ENCODE measurements at regions not wholly inside any gene's neighbourhood (a gene's known extent, or its start where the extent isn't known, plus 50 kb on each side); places are given as distances from the start of the nearest gene placed in this dataset.

- no peak overlapping the region for H3K27ac ChIP-seq (ENCODE audit: extremely low read depth, low read depth, low read length)
- H3K4me3 ChIP-seq (ENCODE audit: low read depth, low read length), result no peak overlapping the region
- no peaks in the 10 kb centered on the region for H3K4me1 ChIP-seq (ENCODE audit: control insufficient read depth, insufficient read depth, low read length)
- CTCF ChIA-PET, result no interaction called here
- TF ChIP-seq, protein P1, sequence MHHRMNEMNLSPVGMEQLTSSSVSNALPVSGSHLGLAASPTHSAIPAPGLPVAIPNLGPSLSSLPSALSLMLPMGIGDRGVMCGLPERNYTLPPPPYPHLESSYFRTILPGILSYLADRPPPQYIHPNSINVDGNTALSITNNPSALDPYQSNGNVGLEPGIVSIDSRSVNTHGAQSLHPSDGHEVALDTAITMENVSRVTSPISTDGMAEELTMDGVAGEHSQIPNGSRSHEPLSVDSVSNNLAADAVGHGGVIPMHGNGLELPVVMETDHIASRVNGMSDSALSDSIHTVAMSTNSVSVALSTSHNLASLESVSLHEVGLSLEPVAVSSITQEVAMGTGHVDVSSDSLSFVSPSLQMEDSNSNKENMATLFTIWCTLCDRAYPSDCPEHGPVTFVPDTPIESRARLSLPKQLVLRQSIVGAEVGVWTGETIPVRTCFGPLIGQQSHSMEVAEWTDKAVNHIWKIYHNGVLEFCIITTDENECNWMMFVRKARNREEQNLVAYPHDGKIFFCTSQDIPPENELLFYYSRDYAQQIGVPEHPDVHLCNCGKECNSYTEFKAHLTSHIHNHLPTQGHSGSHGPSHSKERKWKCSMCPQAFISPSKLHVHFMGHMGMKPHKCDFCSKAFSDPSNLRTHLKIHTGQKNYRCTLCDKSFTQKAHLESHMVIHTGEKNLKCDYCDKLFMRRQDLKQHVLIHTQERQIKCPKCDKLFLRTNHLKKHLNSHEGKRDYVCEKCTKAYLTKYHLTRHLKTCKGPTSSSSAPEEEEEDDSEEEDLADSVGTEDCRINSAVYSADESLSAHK (tag by site-specific recombination; IDR thresholded peaks at IDR 0.05), result no peak
- no peak for TF ChIP-seq ZNF704 (tag by site-specific recombination; IDR thresholded peaks at IDR 0.05)
- TF ChIP-seq ZNF600 (tag by site-specific recombination; IDR thresholded peaks at IDR 0.05), result no peak
- TF ChIP-seq ZNF843 (tag by site-specific recombination; IDR thresholded peaks at IDR 0.05), result no peak
- TF ChIP-seq, protein P2, sequence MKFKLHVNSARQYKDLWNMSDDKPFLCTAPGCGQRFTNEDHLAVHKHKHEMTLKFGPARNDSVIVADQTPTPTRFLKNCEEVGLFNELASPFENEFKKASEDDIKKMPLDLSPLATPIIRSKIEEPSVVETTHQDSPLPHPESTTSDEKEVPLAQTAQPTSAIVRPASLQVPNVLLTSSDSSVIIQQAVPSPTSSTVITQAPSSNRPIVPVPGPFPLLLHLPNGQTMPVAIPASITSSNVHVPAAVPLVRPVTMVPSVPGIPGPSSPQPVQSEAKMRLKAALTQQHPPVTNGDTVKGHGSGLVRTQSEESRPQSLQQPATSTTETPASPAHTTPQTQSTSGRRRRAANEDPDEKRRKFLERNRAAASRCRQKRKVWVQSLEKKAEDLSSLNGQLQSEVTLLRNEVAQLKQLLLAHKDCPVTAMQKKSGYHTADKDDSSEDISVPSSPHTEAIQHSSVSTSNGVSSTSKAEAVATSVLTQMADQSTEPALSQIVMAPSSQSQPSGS (tag by site-specific recombination; IDR thresholded peaks at IDR 0.05; ENCODE audit: low read depth), result no peak
- TF ChIP-seq ZNF324 (tag by site-specific recombination; IDR thresholded peaks at IDR 0.05), result no peak
- no peak for TF ChIP-seq ZNF132 (tag by site-specific recombination; IDR thresholded peaks at IDR 0.05; ENCODE audit: borderline replicate concordance)
- no peak for TF ChIP-seq PRDM2 (tag by site-specific recombination; IDR thresholded peaks at IDR 0.05; ENCODE audit: borderline replicate concordance)
- no peak for TF ChIP-seq ZXDB (tag by site-specific recombination; IDR thresholded peaks at IDR 0.05)
- no peak for TF ChIP-seq ZNF37A (tag by site-specific recombination; IDR thresholded peaks at IDR 0.05)
- TF ChIP-seq KLF1 (tag by site-specific recombination; IDR thresholded peaks at IDR 0.05), result no peak
- no peak for TF ChIP-seq ZNF114 (tag by site-specific recombination; IDR thresholded peaks at IDR 0.05)
- H3K9me3 ChIP-seq (ENCODE audit: control insufficient read depth, insufficient read depth, low read depth, low read length), result no peaks in the 10 kb centered on the region
- POLR2A ChIA-PET, result no interaction called here
- H3K36me3 ChIP-seq (ENCODE audit: control insufficient read depth in 2 of 2, insufficient read depth in 1 of 2, low read length in 2 of 2), result no peaks in the 10 kb centered on the region
These were observed 278.4 kb downstream of the MFSD1 start for GRCh38 chr3:159080256-159080655.

DNA sequence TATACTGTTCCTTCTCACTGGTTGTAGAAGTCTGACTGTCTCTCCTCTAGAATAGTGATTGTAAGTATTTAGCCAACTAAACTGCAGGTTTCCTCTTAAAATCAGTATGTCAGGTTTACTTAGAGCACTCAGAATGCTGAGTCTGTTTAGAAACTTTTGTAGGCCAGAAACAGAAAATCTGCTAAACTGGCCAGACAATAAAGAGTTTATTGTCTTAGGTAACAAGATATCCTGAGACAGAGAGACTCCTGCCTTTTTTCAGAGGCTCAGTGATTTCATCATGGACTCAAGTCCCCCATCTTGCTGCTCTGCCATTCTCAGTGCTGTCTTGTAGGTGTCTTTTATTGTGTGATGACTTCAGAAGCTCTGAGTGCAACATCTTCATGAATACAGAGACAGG lies 279.0 kb downstream of the MFSD1 start:
- H3K36me3 ChIP-seq (ENCODE audit: control insufficient read depth in 2 of 2, insufficient read depth in 1 of 2, low read length in 2 of 2), result no peaks in the 10 kb centered on the region
- ChIA-PET CTCF (no interaction called here), POLR2A (no interaction called here)
- H3K4me3 ChIP-seq (ENCODE audit: low read depth, low read length), result no peak overlapping the region
- H3K9me3 ChIP-seq (ENCODE audit: control insufficient read depth, insufficient read depth, low read depth, low read length), result no peaks in the 10 kb centered on the region
- H3K27ac ChIP-seq (ENCODE audit: extremely low read depth, low read depth, low read length), result no peak overlapping the region
- H3K4me1 ChIP-seq (ENCODE audit: control insufficient read depth, insufficient read depth, low read length), result no peaks in the 10 kb centered on the region
- no peak for TF ChIP-seq ZNF670 (tag by site-specific recombination; IDR thresholded peaks at IDR 0.05; ENCODE audit: low read depth)
- TF ChIP-seq, protein P3, sequence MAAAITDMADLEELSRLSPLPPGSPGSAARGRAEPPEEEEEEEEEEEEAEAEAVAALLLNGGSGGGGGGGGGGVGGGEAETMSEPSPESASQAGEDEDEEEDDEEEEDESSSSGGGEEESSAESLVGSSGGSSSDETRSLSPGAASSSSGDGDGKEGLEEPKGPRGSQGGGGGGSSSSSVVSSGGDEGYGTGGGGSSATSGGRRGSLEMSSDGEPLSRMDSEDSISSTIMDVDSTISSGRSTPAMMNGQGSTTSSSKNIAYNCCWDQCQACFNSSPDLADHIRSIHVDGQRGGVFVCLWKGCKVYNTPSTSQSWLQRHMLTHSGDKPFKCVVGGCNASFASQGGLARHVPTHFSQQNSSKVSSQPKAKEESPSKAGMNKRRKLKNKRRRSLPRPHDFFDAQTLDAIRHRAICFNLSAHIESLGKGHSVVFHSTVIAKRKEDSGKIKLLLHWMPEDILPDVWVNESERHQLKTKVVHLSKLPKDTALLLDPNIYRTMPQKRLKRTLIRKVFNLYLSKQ (tag by site-specific recombination; IDR thresholded peaks at IDR 0.05; ENCODE audit: borderline replicate concordance), result no peak
- TF ChIP-seq ZNF280D (tag by site-specific recombination; IDR thresholded peaks at IDR 0.05), result no peak
- TF ChIP-seq ZNF366 (tag by site-specific recombination; conservative IDR thresholded peaks at IDR 0.05), result no peak
- TF ChIP-seq, protein P4, sequence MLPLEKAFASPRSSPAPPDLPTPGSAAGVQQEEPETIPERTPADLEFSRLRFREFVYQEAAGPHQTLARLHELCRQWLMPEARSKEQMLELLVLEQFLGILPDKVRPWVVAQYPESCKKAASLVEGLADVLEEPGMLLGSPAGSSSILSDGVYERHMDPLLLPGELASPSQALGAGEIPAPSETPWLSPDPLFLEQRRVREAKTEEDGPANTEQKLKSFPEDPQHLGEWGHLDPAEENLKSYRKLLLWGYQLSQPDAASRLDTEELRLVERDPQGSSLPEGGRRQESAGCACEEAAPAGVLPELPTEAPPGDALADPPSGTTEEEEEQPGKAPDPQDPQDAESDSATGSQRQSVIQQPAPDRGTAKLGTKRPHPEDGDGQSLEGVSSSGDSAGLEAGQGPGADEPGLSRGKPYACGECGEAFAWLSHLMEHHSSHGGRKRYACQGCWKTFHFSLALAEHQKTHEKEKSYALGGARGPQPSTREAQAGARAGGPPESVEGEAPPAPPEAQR (tag by site-specific recombination; IDR thresholded peaks at IDR 0.05), result no peak
- TF ChIP-seq MZF1 (tag by site-specific recombination; IDR thresholded peaks at IDR 0.05; ENCODE audit: borderline replicate concordance), result no peak

Measured in HEK293 (cell line).